ENCODE measurements at regions not wholly inside any gene's neighbourhood (a gene's known extent, or its start where the extent isn't known, plus 50 kb on each side); places are given as distances from the start of the nearest gene placed in this dataset.

DNA sequence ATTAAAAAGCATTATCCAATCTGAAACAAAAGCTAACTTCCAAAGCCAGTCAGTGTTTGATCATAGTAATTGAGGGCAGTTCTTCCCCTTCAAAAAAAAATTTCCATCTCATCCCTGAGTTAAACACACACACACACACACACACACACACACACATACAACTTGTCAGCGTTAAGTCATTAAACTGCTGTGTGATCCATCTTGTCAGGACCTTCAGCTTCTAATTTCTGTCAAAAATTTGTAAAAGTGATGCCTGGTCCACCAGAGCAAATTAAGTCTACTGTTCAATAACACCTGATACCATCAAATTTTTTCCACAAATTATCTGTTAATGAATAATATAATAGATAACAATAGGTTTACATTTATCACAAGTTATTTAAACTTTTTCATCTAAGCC is 198.7 kb downstream of the GPX5 start:
- Histone ChIP-seq H3K4me3 (no peak overlapping the region), H3K27ac (no peak overlapping the region), H3K27me3 (no peaks in the 10 kb centered on the region), H3K4me1 (no peaks in the 10 kb centered on the region), H3K9me3 (no peaks in the 10 kb centered on the region), H3K36me3 (no peaks in the 10 kb centered on the region)
- TF ChIP-seq, protein P1, sequence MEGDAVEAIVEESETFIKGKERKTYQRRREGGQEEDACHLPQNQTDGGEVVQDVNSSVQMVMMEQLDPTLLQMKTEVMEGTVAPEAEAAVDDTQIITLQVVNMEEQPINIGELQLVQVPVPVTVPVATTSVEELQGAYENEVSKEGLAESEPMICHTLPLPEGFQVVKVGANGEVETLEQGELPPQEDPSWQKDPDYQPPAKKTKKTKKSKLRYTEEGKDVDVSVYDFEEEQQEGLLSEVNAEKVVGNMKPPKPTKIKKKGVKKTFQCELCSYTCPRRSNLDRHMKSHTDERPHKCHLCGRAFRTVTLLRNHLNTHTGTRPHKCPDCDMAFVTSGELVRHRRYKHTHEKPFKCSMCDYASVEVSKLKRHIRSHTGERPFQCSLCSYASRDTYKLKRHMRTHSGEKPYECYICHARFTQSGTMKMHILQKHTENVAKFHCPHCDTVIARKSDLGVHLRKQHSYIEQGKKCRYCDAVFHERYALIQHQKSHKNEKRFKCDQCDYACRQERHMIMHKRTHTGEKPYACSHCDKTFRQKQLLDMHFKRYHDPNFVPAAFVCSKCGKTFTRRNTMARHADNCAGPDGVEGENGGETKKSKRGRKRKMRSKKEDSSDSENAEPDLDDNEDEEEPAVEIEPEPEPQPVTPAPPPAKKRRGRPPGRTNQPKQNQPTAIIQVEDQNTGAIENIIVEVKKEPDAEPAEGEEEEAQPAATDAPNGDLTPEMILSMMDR (IDR thresholded peaks at IDR 0.05), result no peak
- no peak for TF ChIP-seq POLR2AphosphoS5 (IDR thresholded peaks at IDR 0.05; ENCODE audit: insufficient read depth in 1 of 2, low read depth in 1 of 2)
- no peak for TF ChIP-seq POLR2A (IDR thresholded peaks at IDR 0.05)
- intact Hi-C loops (cut with DNase I), result no loop called here
- DNase-seq (ENCODE audit: extremely low spot score in 2 of 2), result no peak

- Histone ChIP-seq H3K4me3 (no peak overlapping the region), H3K36me3 (no peaks in the 10 kb centered on the region), H3K27ac (no peak overlapping the region), H3K4me1 (no peaks in the 10 kb centered on the region), H3K9me3 (no peaks in the 10 kb centered on the region), H3K27me3 (no peaks in the 10 kb centered on the region)
- intact Hi-C loops (cut with DNase I), result no loop called here
- DNase-seq (ENCODE audit: extremely low spot score in 2 of 2), result no peak
- TF ChIP-seq POLR2A (IDR thresholded peaks at IDR 0.05), result no peak
Measured at GRCh38 chr6:28725274-28725809, 198.4 kb downstream of the TRIM27 start.

- DNase-seq (ENCODE audit: extremely low spot score in 2 of 2), result no peak
- Histone ChIP-seq H3K4me1 (no peaks in the 10 kb centered on the region), H3K36me3 (no peaks in the 10 kb centered on the region), H3K27ac (no peak overlapping the region), H3K27me3 (no peaks in the 10 kb centered on the region), H3K9me3 (no peaks in the 10 kb centered on the region), H3K4me3 (no peak overlapping the region)
- intact Hi-C loops (cut with DNase I), result no loop called here
- TF ChIP-seq POLR2A (IDR thresholded peaks at IDR 0.05) (no peak), POLR2AphosphoS5 (IDR thresholded peaks at IDR 0.05; ENCODE audit: insufficient read depth in 1 of 2, low read depth in 1 of 2) (no peak)
- TF ChIP-seq, protein P1 (IDR thresholded peaks at IDR 0.05), result no peak
Measured at GRCh38 chr6:28725890-28726348, 197.9 kb downstream of the TRIM27 start.

DNA sequence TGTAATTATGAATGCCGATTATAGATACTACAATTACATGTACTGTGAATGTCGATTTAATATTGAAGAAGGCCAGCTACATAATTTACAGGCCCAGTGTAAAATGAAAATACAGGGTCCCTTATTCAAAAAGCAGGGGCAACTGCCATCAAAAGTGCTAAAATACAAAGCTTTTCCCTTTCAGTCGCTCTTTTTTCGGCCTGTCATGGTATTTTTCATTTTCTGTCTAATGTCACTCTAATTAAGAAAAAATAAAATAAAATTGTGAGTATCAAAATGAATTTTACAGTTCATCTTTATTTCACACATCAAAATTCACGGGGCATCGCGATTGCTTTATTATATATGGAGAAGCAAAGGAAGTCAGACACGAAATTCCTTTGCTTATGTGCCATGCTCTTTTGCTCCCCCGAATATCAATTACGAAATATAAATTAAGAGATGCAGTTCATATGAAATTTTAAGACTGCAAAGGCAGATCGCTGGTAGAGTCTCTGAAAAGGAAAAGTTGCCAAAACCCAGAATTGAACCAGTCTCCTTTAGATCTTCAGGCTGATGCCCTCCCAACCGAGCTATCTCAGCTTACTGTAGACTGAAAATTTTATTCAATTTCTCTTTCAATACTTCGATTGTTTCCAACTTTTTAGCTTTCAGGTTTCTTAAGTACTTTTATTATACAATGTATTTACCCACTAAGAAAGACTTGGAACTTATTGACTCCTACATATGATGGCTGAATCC is 197.0 kb downstream of the TRIM27 start:
- Histone ChIP-seq H3K36me3 (no peaks in the 10 kb centered on the region), H3K4me1 (no peaks in the 10 kb centered on the region), H3K27me3 (no peaks in the 10 kb centered on the region)

GRCh38 chr6:28727559-28728211 is 196.1 kb downstream of the TRIM27 start:
- TF ChIP-seq, protein P1 (IDR thresholded peaks at IDR 0.05), result no peak
- TF ChIP-seq POLR2AphosphoS5 (IDR thresholded peaks at IDR 0.05; ENCODE audit: insufficient read depth in 1 of 2, low read depth in 1 of 2) (no peak), POLR2A (IDR thresholded peaks at IDR 0.05) (no peak)
- intact Hi-C loops (cut with DNase I), result no loop called here
- no peak overlapping the region for H3K4me3 ChIP-seq
- H3K36me3 ChIP-seq, result no peaks in the 10 kb centered on the region
- H3K9me3 ChIP-seq, result no peaks in the 10 kb centered on the region
- no peaks in the 10 kb centered on the region for H3K4me1 ChIP-seq
- no peak overlapping the region for H3K27ac ChIP-seq
- no peak for DNase-seq (ENCODE audit: extremely low spot score in 2 of 2)
- H3K27me3 ChIP-seq, result no peaks in the 10 kb centered on the region

More for the DNA sequence above, 197.0 kb downstream of the TRIM27 start:
- TF ChIP-seq POLR2AphosphoS5 (IDR thresholded peaks at IDR 0.05; ENCODE audit: insufficient read depth in 1 of 2, low read depth in 1 of 2) (no peak), POLR2A (IDR thresholded peaks at IDR 0.05) (no peak)
- TF ChIP-seq, protein P1 (IDR thresholded peaks at IDR 0.05), result no peak
- Histone ChIP-seq H3K27ac (no peak overlapping the region), H3K9me3 (no peaks in the 10 kb centered on the region), H3K4me3 (no peak overlapping the region)
- intact Hi-C loops (cut with DNase I), result no loop called here
- DNase-seq (ENCODE audit: extremely low spot score in 2 of 2), result no peak
